Trophoblast cell (in vitro differentiated cells and primary cell): ENCODE measurements at regions not wholly inside any gene's neighbourhood (a gene's known extent, or its start where the extent isn't known, plus 50 kb on each side); places are given as distances from the start of the nearest gene placed in this dataset.

Experiments
- DNase-seq, 2 donors: peaks; one replicate each; pipeline ENCODE4 v3.0.0-alpha.2; 2016
- H2AFZ ChIP-seq: 2 replicates; pipeline ENCODE4 v1.6.1; 2013; ENCODE audit warnings: low read length, moderate library complexity, mild to moderate bottlenecking; ENCODE audit not compliant: insufficient read depth, poor library complexity
- H2AK5ac ChIP-seq: 2 replicates; pipeline ENCODE4 v1.6.1; 2013; ENCODE audit warnings: mild to moderate bottlenecking, low read length
- H2BK120ac ChIP-seq: 2 replicates; pipeline ENCODE4 v1.6.1; 2013; ENCODE audit warnings: low read length, mild to moderate bottlenecking, moderate library complexity; ENCODE audit not compliant: insufficient read depth, poor library complexity
- H2BK12ac ChIP-seq: 2 replicates; pipeline ENCODE4 v1.6.1; 2013; ENCODE audit warnings: mild to moderate bottlenecking, low read length, moderate library complexity
- H2BK5ac ChIP-seq: 2 replicates; pipeline ENCODE4 v1.6.1; 2013; ENCODE audit warnings: low read length, low read depth, moderate library complexity, mild to moderate bottlenecking; ENCODE audit not compliant: poor library complexity
- H3K14ac ChIP-seq: 2 replicates; pipeline ENCODE4 v1.6.1; 2013; ENCODE audit warnings: mild to moderate bottlenecking, low read length
- H3K18ac ChIP-seq: 2 replicates; pipeline ENCODE4 v1.6.1; 2013; ENCODE audit warnings: mild to moderate bottlenecking, low read length
- H3K23ac ChIP-seq: 2 replicates; pipeline ENCODE4 v1.6.1; 2013; ENCODE audit warnings: low read length
- H3K27ac ChIP-seq: 2 replicates; pipeline ENCODE4 v1.5.1; 2013; ENCODE audit warnings: low read depth, mild to moderate bottlenecking, inconsistent platforms, low read length, moderate library complexity
- H3K27me3 ChIP-seq: 2 replicates; pipeline ENCODE4 v1.6.1; 2013; ENCODE audit warnings: inconsistent platforms, mild to moderate bottlenecking, low read length, moderate library complexity; ENCODE audit not compliant: insufficient read depth
- H3K36me3 ChIP-seq, 2 experiments: 1 replicate in 1 of 2; 2 replicates in 1 of 2; pipeline ENCODE4 v1.6.1; 2013; ENCODE audit warnings: low read length in 2 of 2, mild to moderate bottlenecking in 2 of 2, moderate library complexity in 1 of 2; ENCODE audit not compliant: insufficient read depth in 2 of 2, control insufficient read depth in 1 of 2
- H3K4ac ChIP-seq: 2 replicates; pipeline ENCODE4 v1.6.1; 2013; ENCODE audit warnings: low read depth, mild to moderate bottlenecking, low read length, moderate library complexity
- H3K4me1 ChIP-seq, 2 experiments: 1 replicate in 1 of 2; 2 replicates in 1 of 2; pipeline ENCODE4 v1.6.1; 2013; ENCODE audit warnings: low read length in 2 of 2, mild to moderate bottlenecking in 2 of 2, moderate library complexity in 1 of 2; ENCODE audit not compliant: insufficient read depth in 2 of 2, control insufficient read depth in 1 of 2
- H3K4me2 ChIP-seq: 2 replicates; pipeline ENCODE4 v1.6.1; 2013; ENCODE audit warnings: inconsistent platforms, mild to moderate bottlenecking, low read length, moderate library complexity
- H3K4me3 ChIP-seq: 2 replicates; pipeline ENCODE4 v1.5.1; 2013; ENCODE audit warnings: mild to moderate bottlenecking, low read depth, low read length, inconsistent platforms
- H3K79me1 ChIP-seq: one replicate; pipeline ENCODE4 v1.6.1; 2013; ENCODE audit warnings: low read length
- H3K79me2 ChIP-seq: 2 replicates; pipeline ENCODE4 v1.6.1; 2013; ENCODE audit warnings: low read length, mild to moderate bottlenecking; ENCODE audit not compliant: control insufficient read depth, insufficient read depth, poor library complexity
- H3K9ac ChIP-seq: 2 replicates; pipeline ENCODE4 v1.6.1; 2013; ENCODE audit warnings: mild to moderate bottlenecking, low read length
- H3K9me3 ChIP-seq: 2 replicates; pipeline ENCODE4 v1.6.1; 2013; ENCODE audit warnings: low read depth, mild to moderate bottlenecking, control low read depth, inconsistent platforms, low read length; ENCODE audit not compliant: insufficient read depth
- H4K12ac ChIP-seq: 2 replicates; pipeline ENCODE4 v1.6.1; 2013; ENCODE audit warnings: low read depth, mild to moderate bottlenecking, low read length, moderate library complexity
- H4K8ac ChIP-seq: 2 replicates; pipeline ENCODE4 v1.6.1; 2013; ENCODE audit warnings: low read depth, mild to moderate bottlenecking, low read length, moderate library complexity
- H4K91ac ChIP-seq: one replicate; pipeline ENCODE4 v1.6.1; 2013; ENCODE audit warnings: low read depth, mild to moderate bottlenecking, low read length, moderate library complexity
- WGBS: extraction: QIAGEN DNeasy Blood & Tissue Kit; methylation state at CpG from one replicate; pipeline ENCODE4 v1.1.7; 2013; ENCODE audit warnings: missing lambda C conversion rate; ENCODE audit not compliant: insufficient read length, insufficient coverage; ENCODE audit errors: extremely low coverage; 5-methylcytosine and 5-hydroxymethylcytosine counted together

DNA sequence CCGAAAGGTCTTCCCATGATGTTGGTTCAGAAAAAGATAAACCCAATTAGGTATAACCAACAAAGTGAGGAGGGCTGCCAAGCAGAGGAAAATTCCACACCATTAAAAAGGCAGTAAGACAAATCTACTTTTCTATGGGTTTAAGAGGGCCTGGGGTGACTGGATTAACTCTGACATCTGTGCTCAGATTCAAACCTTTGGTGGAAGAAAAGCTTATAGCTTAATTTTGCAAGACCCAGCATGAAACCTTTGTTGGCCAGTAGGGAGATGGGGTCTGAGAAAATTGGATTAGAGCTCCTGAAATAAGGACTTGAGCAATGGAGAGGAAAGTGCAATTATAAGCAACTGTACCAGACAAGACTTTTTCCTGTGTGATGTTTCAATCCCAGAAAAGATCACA lies 104.2 kb downstream of the KDR start:
- no peak overlapping the region for H4K8ac ChIP-seq
- H3K4ac ChIP-seq, result no peak overlapping the region
- H2BK12ac ChIP-seq, result no peak overlapping the region
- H2AFZ ChIP-seq, result no peak overlapping the region
- H3K36me3 ChIP-seq, result no peaks in the 10 kb centered on the region
- no peaks in the 10 kb centered on the region for H3K79me2 ChIP-seq
- no peaks in the 10 kb centered on the region for H3K79me1 ChIP-seq
- H3K4me3 ChIP-seq, result no peak overlapping the region
- no peaks in the 10 kb centered on the region for H3K4me1 ChIP-seq
- no peak overlapping the region for H3K23ac ChIP-seq
- H3K18ac ChIP-seq, result no peak overlapping the region
- H3K27ac ChIP-seq, result no peak overlapping the region
- H2BK120ac ChIP-seq, result no peak overlapping the region
- no peak overlapping the region for H4K12ac ChIP-seq
- no peaks in the 10 kb centered on the region for H3K9me3 ChIP-seq
- no peak overlapping the region for H2AK5ac ChIP-seq
- no peak overlapping the region for H3K14ac ChIP-seq
- no peak overlapping the region for H4K91ac ChIP-seq
- no CpG with 5 or more reads among the region's 1 CpG for WGBS
- H3K9ac ChIP-seq, result no peak overlapping the region
- no peak overlapping the region for H2BK5ac ChIP-seq
- no peak overlapping the region for H3K4me2 ChIP-seq
- no peaks in the 10 kb centered on the region for H3K27me3 ChIP-seq
- DNase-seq, result no peak

- no peak overlapping the region for H2BK12ac ChIP-seq
- no peak overlapping the region for H2BK5ac ChIP-seq
- H2AFZ ChIP-seq, result no peak overlapping the region
- no peaks in the 10 kb centered on the region for H3K36me3 ChIP-seq
- no peak overlapping the region for H4K91ac ChIP-seq
- no peak overlapping the region for H3K18ac ChIP-seq
- no peaks in the 10 kb centered on the region for H3K27me3 ChIP-seq
- no peak overlapping the region for H4K12ac ChIP-seq
- H3K14ac ChIP-seq, result no peak overlapping the region
- H3K4ac ChIP-seq, result no peak overlapping the region
- H3K79me2 ChIP-seq, result no peaks in the 10 kb centered on the region
- no peaks in the 10 kb centered on the region for H3K79me1 ChIP-seq
- no peak overlapping the region for H2AK5ac ChIP-seq
- no peaks in the 10 kb centered on the region for H3K4me1 ChIP-seq
- H3K9ac ChIP-seq, result no peak overlapping the region
- WGBS, result no CpG with 5 or more reads among the region's 2 CpGs
- no peak for DNase-seq
- H2BK120ac ChIP-seq, result no peak overlapping the region
- no peak overlapping the region for H3K4me2 ChIP-seq
- H3K27ac ChIP-seq, result no peak overlapping the region
- H3K4me3 ChIP-seq, result no peak overlapping the region
- H3K9me3 ChIP-seq, result no peaks in the 10 kb centered on the region
- H3K23ac ChIP-seq, result no peak overlapping the region
- H4K8ac ChIP-seq, result no peak overlapping the region
Observed at GRCh38 chr4:55020131-55020530, 105.3 kb downstream of the KDR start.

GRCh38 chr4:55018978-55019377 lies 106.4 kb downstream of the KDR start:
- no peak overlapping the region for H3K4me3 ChIP-seq
- no peak overlapping the region for H4K8ac ChIP-seq
- no peaks in the 10 kb centered on the region for H3K4me1 ChIP-seq
- H3K27ac ChIP-seq, result no peak overlapping the region
- H3K9ac ChIP-seq, result no peak overlapping the region
- no peak overlapping the region for H3K14ac ChIP-seq
- WGBS, result no CpG with 5 or more reads among the region's 2 CpGs
- H3K79me2 ChIP-seq, result no peaks in the 10 kb centered on the region
- H4K12ac ChIP-seq, result no peak overlapping the region
- no peak overlapping the region for H2AFZ ChIP-seq
- H2BK120ac ChIP-seq, result no peak overlapping the region
- H3K18ac ChIP-seq, result no peak overlapping the region
- H3K23ac ChIP-seq, result no peak overlapping the region
- no peak overlapping the region for H3K4me2 ChIP-seq
- DNase-seq, result no peak
- no peak overlapping the region for H3K4ac ChIP-seq
- no peak overlapping the region for H2AK5ac ChIP-seq
- no peaks in the 10 kb centered on the region for H3K27me3 ChIP-seq
- no peak overlapping the region for H2BK5ac ChIP-seq
- H2BK12ac ChIP-seq, result no peak overlapping the region
- H4K91ac ChIP-seq, result no peak overlapping the region
- no peaks in the 10 kb centered on the region for H3K9me3 ChIP-seq
- H3K79me1 ChIP-seq, result no peaks in the 10 kb centered on the region
- H3K36me3 ChIP-seq, result no peaks in the 10 kb centered on the region

GRCh38 chr4:55018521-55018920 lies 106.9 kb downstream of the KDR start:
- Histone ChIP-seq H2AK5ac (no peak overlapping the region), H4K8ac (no peak overlapping the region), H3K27me3 (no peaks in the 10 kb centered on the region), H4K91ac (no peak overlapping the region), H2BK5ac (no peak overlapping the region), H3K4ac (no peak overlapping the region), H3K4me1 (peaks cover 0 to 2% of the 10 kb centered on the region in 2 experiments), H3K4me3 (no peak overlapping the region), H3K79me1 (no peaks in the 10 kb centered on the region), H3K27ac (no peak overlapping the region), H3K9me3 (no peaks in the 10 kb centered on the region), H4K12ac (no peak overlapping the region), H3K14ac (no peak overlapping the region), H3K23ac (no peak overlapping the region), H3K79me2 (no peaks in the 10 kb centered on the region), H2AFZ (no peak overlapping the region), H3K9ac (no peak overlapping the region), H2BK12ac (no peak overlapping the region), H3K4me2 (no peak overlapping the region), H2BK120ac (no peak overlapping the region), H3K18ac (no peak overlapping the region), H3K36me3 (no peaks in the 10 kb centered on the region)
- DNase-seq, result peak in 1 of 2 donors; percentile 58
- WGBS, result no CpG with 5 or more reads among the region's 2 CpGs
